Fibroblast of mammary gland (primary cell): ENCODE measurements at regions not wholly inside any gene's neighbourhood (a gene's known extent, or its start where the extent isn't known, plus 50 kb on each side); places are given as distances from the start of the nearest gene placed in this dataset.

ENCODE experiments used
- DNase-seq: peaks from one replicate; pipeline ENCODE4 v3.0.0-alpha.2; 2010; ENCODE audit warnings: low read depth
- H3K4me3 ChIP-seq: 2 replicates; pipeline ENCODE4 v1.5.1; 2011; ENCODE audit warnings: low read depth, mild to moderate bottlenecking, low read length, moderate library complexity; ENCODE audit not compliant: control insufficient read depth
- CTCF ChIP-seq: conservative IDR thresholded peaks from 2 replicates; pipeline ENCODE4 v1.5.1; 2011; ENCODE audit warnings: low read depth, low read length, inconsistent platforms; ENCODE audit not compliant: control insufficient read depth, insufficient read depth

GRCh38 chr11:91174734-91175133 is 951.9 kb upstream of the CHORDC1 start:
- H3K4me3 ChIP-seq = no peak overlapping the region
- no peak for DNase-seq
- TF ChIP-seq CTCF = no peak

- DNase-seq = no peak
- TF ChIP-seq CTCF = no peak
- no peak overlapping the region for H3K4me3 ChIP-seq
Measured at GRCh38 chr11:91174193-91174592, 951.3 kb upstream of the CHORDC1 start.

GRCh38 chr11:91173701-91174100 is 950.9 kb upstream of the CHORDC1 start:
- peak; percentile 6 for DNase-seq

GRCh38 chr11:91170711-91171110 is 947.9 kb upstream of the CHORDC1 start:
- TF ChIP-seq CTCF = no peak
- no peak overlapping the region for H3K4me3 ChIP-seq
- DNase-seq = no peak

More at GRCh38 chr11:91173701-91174100, 950.9 kb upstream of the CHORDC1 start:
- no peak for TF ChIP-seq CTCF
- H3K4me3 ChIP-seq = no peak overlapping the region

GRCh38 chr11:91164452-91164822 is 941.6 kb upstream of the CHORDC1 start:
- no peak for TF ChIP-seq CTCF
- DNase-seq = no peak

GRCh38 chr11:91163619-91164451 is 941.0 kb upstream of the CHORDC1 start:
- H3K4me3 ChIP-seq = no peak overlapping the region
- TF ChIP-seq CTCF = no peak
- DNase-seq = peak; percentile 17

More at GRCh38 chr11:91164452-91164822, 941.6 kb upstream of the CHORDC1 start:
- H3K4me3 ChIP-seq = no peak overlapping the region

- no peak overlapping the region for H3K4me3 ChIP-seq
- TF ChIP-seq CTCF = no peak
- DNase-seq = no peak
Measured at GRCh38 chr11:91160661-91161060, 937.8 kb upstream of the CHORDC1 start.
